ENCODE measurements at regions not wholly inside any gene's neighbourhood (a gene's known extent, or its start where the extent isn't known, plus 50 kb on each side); places are given as distances from the start of the nearest gene placed in this dataset.

DNA sequence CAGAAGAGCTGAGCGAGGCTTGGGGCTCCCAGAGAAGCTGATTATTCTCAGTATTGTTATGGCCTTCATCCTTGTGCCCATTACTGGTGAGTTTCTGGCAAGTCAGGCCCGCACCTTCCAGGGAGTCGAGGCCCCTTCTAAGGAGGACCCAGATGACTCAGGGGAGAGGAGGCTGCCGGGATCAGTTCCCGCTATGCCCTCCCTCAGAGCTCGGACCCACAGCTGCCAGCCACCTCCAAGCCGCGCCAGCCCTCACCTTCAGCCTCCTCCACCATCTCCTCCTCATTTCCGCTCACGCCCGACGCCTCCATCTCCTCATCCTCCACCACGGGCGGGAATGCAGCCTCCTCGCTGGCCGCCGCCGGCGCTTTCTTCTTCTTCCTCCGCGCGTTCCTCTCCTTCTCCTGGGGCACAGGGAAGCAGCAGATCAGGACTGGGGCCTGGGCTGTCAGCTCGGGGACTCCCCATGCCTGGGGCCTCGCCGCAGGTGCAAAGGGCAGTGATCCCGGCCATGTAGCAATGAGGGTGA is 83.2 kb downstream of the RFLNA start (continued):
- TF ChIP-seq, protein P1, sequence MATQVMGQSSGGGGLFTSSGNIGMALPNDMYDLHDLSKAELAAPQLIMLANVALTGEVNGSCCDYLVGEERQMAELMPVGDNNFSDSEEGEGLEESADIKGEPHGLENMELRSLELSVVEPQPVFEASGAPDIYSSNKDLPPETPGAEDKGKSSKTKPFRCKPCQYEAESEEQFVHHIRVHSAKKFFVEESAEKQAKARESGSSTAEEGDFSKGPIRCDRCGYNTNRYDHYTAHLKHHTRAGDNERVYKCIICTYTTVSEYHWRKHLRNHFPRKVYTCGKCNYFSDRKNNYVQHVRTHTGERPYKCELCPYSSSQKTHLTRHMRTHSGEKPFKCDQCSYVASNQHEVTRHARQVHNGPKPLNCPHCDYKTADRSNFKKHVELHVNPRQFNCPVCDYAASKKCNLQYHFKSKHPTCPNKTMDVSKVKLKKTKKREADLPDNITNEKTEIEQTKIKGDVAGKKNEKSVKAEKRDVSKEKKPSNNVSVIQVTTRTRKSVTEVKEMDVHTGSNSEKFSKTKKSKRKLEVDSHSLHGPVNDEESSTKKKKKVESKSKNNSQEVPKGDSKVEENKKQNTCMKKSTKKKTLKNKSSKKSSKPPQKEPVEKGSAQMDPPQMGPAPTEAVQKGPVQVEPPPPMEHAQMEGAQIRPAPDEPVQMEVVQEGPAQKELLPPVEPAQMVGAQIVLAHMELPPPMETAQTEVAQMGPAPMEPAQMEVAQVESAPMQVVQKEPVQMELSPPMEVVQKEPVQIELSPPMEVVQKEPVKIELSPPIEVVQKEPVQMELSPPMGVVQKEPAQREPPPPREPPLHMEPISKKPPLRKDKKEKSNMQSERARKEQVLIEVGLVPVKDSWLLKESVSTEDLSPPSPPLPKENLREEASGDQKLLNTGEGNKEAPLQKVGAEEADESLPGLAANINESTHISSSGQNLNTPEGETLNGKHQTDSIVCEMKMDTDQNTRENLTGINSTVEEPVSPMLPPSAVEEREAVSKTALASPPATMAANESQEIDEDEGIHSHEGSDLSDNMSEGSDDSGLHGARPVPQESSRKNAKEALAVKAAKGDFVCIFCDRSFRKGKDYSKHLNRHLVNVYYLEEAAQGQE (IDR thresholded peaks at IDR 0.05; ENCODE audit: low read depth): no peak
- TF ChIP-seq CBX3 (IDR thresholded peaks at IDR 0.05; ENCODE audit: low read depth) (no peak), ELF1 (IDR thresholded peaks at IDR 0.05; ENCODE audit: borderline replicate concordance, low read depth) (no peak), EGR1 (IDR thresholded peaks at IDR 0.05; ENCODE audit: low read depth) (no peak), ZNF274 (IDR thresholded peaks at IDR 0.05; ENCODE audit: low read depth, low read length) (no peak)

DNA sequence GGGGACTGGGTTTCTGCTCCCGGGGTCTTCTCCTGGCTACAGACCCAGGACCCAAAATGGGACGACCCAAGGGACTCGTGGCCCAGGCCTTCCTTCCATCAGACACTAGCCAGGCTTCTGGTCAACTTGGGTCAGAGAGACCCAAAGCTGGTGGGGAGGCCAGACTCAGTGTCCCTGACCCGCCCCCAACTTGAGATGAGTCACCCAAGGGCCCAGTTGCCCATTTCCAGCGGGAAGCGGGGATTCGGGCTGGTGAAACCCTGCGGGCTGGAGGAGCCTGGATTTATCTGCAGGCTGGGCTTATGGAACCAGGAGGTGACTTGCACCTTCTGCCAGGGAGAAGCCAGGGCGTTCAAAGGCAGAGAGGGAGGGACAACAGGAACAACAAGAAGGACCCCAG is 81.5 kb downstream of the RFLNA start:
- no peaks in the 10 kb centered on the region for H4K20me1 ChIP-seq (ENCODE audit: insufficient read depth)
- H3K27me3 ChIP-seq (ENCODE audit: insufficient read depth, low read length): no peaks in the 10 kb centered on the region
- H3K27ac ChIP-seq (ENCODE audit: low read depth, low read length): no peak overlapping the region
- H3K9me3 ChIP-seq (ENCODE audit: control insufficient read depth in 1 of 2, insufficient read depth in 1 of 2, low read depth in 1 of 2, low read length in 2 of 2): no peaks in the 10 kb centered on the region
- H3K4me3 ChIP-seq (replicated peaks in 1 of 2; ENCODE audit: low read depth in 1 of 2, low read length in 2 of 2): no peak overlapping the region
- POLR2A ChIA-PET: no interaction called here
- intact Hi-C loops (cut with micrococcal nuclease): no loop called here
- H3K79me2 ChIP-seq (ENCODE audit: insufficient read depth, low read length): no peaks in the 10 kb centered on the region
- no peaks in the 10 kb centered on the region for H3K9me2 ChIP-seq (ENCODE audit: insufficient read depth)
- peaks cover 0 to 2% of the 10 kb centered on the region in 2 experiments; a peak in 2 of 4 replicates for H3K36me3 ChIP-seq (ENCODE audit: control insufficient read depth in 1 of 2, insufficient read depth in 2 of 2, low read length in 2 of 2)
- RAD21 ChIA-PET (ENCODE audit: low non-redundant PET in 1 of 2, low total read pairs in 2 of 2, uncharacterized antibody in 2 of 2, unreplicated experiment in 2 of 2): no interaction called here
- no TSS peak for BruUV-seq (replicated peaks)
- no peak overlapping the region for H2AFZ ChIP-seq (ENCODE audit: low read depth, low read length, poor library complexity, severe bottlenecking)
- no peak overlapping the region for H3K9ac ChIP-seq (ENCODE audit: low read length)
- ATAC-seq (no peak), DNase-seq (ENCODE audit: low read depth, low spot score) (no peak)
- H3K4me2 ChIP-seq (ENCODE audit: low read length): no peak overlapping the region
- CTCF ChIA-PET: no interaction called here
- no peaks in the 10 kb centered on the region; a peak in 1 of 4 replicates for H3K4me1 ChIP-seq (ENCODE audit: control insufficient read depth in 1 of 2, insufficient read depth in 2 of 2, low read length in 2 of 2)
- TF ChIP-seq EZH2phosphoT487 (IDR thresholded peaks at IDR 0.05; ENCODE audit: borderline replicate concordance): no peak
- TF ChIP-seq FOSL1 (IDR thresholded peaks at IDR 0.05; ENCODE audit: low read depth): no peak
- TF ChIP-seq, protein P1 (IDR thresholded peaks at IDR 0.05; ENCODE audit: low read depth): no peak
- TF ChIP-seq ZFX (IDR thresholded peaks at IDR 0.05): no peak
- TF ChIP-seq EGR1 (IDR thresholded peaks at IDR 0.05; ENCODE audit: low read depth): no peak
- TF ChIP-seq, protein P2, sequence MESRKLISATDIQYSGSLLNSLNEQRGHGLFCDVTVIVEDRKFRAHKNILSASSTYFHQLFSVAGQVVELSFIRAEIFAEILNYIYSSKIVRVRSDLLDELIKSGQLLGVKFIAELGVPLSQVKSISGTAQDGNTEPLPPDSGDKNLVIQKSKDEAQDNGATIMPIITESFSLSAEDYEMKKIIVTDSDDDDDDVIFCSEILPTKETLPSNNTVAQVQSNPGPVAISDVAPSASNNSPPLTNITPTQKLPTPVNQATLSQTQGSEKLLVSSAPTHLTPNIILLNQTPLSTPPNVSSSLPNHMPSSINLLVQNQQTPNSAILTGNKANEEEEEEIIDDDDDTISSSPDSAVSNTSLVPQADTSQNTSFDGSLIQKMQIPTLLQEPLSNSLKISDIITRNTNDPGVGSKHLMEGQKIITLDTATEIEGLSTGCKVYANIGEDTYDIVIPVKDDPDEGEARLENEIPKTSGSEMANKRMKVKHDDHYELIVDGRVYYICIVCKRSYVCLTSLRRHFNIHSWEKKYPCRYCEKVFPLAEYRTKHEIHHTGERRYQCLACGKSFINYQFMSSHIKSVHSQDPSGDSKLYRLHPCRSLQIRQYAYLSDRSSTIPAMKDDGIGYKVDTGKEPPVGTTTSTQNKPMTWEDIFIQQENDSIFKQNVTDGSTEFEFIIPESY (IDR thresholded peaks at IDR 0.05; ENCODE audit: extremely low read depth, insufficient replicate concordance, low read length): no peak
- TF ChIP-seq, protein P3, sequence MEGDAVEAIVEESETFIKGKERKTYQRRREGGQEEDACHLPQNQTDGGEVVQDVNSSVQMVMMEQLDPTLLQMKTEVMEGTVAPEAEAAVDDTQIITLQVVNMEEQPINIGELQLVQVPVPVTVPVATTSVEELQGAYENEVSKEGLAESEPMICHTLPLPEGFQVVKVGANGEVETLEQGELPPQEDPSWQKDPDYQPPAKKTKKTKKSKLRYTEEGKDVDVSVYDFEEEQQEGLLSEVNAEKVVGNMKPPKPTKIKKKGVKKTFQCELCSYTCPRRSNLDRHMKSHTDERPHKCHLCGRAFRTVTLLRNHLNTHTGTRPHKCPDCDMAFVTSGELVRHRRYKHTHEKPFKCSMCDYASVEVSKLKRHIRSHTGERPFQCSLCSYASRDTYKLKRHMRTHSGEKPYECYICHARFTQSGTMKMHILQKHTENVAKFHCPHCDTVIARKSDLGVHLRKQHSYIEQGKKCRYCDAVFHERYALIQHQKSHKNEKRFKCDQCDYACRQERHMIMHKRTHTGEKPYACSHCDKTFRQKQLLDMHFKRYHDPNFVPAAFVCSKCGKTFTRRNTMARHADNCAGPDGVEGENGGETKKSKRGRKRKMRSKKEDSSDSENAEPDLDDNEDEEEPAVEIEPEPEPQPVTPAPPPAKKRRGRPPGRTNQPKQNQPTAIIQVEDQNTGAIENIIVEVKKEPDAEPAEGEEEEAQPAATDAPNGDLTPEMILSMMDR (IDR thresholded peaks at IDR 0.05 in 2 of 3, conservative IDR thresholded peaks at IDR 0.05 in 1 of 3; ENCODE audit: borderline replicate concordance in 1 of 3, insufficient read depth in 1 of 3, low read depth in 2 of 3, low read length in 2 of 3): no peak
- no peak for TF ChIP-seq TCF7L2 (IDR thresholded peaks at IDR 0.05; ENCODE audit: borderline replicate concordance, extremely low read depth, insufficient read depth, insufficient read length)
- TF ChIP-seq CBX3 (IDR thresholded peaks at IDR 0.05; ENCODE audit: low read depth): no peak
- TF ChIP-seq SIN3A (IDR thresholded peaks at IDR 0.05; ENCODE audit: low read depth): no peak
